ENCODE measurements at regions not wholly inside any gene's neighbourhood (a gene's known extent, or its start where the extent isn't known, plus 50 kb on each side); places are given as distances from the start of the nearest gene placed in this dataset.

GRCh38 chr4:23161787-23162186, 469.1 kb downstream of the GBA3 start:
- no peak for DNase-seq (ENCODE audit: low read depth)
- no peak for TF ChIP-seq CTCF (conservative IDR thresholded peaks at IDR 0.05; ENCODE audit: low read length)
- H3K4me3 ChIP-seq (ENCODE audit: low read length), result no peak overlapping the region

DNA sequence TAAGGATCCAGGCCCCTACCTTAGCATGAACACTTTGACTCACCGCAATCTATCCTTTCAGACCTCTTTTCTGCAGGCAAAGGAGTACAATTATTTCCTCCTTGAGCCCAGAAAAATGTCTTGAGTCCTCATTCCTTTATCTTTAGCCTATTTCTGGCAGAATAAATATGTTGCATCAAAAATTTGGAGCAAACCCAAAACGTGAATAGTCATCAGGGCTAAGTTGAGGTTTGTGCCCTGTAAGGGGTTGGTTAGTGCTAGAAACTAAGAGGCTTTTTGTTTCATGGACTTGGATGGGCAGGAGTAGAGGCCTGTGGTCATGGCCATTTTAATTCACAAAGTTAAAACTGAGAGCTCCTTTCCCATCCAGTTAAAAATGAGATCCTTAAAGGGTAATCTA, 460.3 kb downstream of the GBA3 start:
- DNase-seq (ENCODE audit: low read depth), result no peak
- H3K4me3 ChIP-seq (ENCODE audit: low read length), result no peak overlapping the region
- TF ChIP-seq CTCF (conservative IDR thresholded peaks at IDR 0.05; ENCODE audit: low read length), result no peak

DNA sequence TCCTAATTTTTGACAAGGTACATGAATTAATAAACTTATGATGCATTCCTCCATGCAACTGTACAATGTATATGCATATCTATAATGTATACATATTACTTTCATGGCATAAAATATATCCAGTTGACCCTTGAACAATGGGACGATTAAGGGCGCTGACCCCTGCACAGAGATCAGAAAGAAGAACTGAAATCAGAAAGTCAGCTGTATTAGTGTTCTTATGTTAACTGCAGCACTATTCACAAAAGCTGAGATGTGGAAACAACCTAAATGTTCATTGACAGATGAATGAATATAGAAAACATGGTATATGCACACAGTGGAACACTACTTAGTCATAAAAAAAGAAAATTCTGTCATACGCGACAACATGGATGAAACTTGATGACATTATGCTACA, 457.1 kb downstream of the GBA3 start:
- DNase-seq (ENCODE audit: low read depth), result no peak
- no peak overlapping the region for H3K4me3 ChIP-seq (ENCODE audit: low read length)
- TF ChIP-seq CTCF (conservative IDR thresholded peaks at IDR 0.05; ENCODE audit: low read length), result no peak

DNA sequence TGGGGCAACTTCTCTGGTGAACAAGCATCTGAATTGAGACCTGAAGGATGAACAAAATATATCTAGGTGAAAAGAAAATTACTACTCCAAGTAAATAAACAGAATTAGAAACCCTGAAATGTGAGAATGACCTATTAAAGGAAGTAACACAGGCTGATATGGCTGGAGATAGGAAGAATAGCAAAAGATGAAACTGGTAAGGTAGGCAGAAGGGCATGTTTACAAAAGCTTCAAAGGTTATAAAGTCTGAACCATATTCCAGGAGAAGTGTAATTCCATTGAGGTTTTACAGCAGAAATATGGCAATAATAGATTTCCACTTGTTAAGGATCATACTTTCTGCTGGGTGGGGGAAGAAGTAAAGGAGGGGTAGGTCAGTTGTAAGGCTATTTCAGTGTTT, 452.0 kb downstream of the GBA3 start:
- TF ChIP-seq CTCF (conservative IDR thresholded peaks at IDR 0.05; ENCODE audit: low read length), result no peak
- no peak overlapping the region for H3K4me3 ChIP-seq (ENCODE audit: low read length)
- DNase-seq (ENCODE audit: low read depth), result no peak

GRCh38 chr4:23135792-23136645, 443.3 kb downstream of the GBA3 start:
- H3K4me3 ChIP-seq (ENCODE audit: low read length), result no peak overlapping the region
- TF ChIP-seq CTCF (conservative IDR thresholded peaks at IDR 0.05; ENCODE audit: low read length), result peak; percentile 82
- DNase-seq (ENCODE audit: low read depth), result peak; percentile 30

DNA sequence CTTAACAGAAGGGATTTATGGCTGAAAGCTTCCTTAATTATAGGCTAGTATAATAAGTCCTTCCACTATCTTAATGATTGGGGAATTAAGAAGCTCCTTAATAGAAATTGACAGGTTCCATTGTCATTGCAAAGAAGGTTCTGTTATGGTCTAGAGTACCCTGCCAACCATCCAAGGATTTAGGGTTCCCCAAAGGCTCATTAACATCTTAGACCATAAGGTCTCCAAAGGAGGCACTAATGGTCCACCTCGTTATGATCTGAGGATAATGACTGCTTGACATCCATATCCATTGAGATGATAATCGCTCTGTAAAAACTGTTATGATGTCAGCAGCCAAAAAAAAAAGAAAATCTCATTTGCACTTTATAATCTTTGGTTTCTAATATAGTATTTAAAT, 441.6 kb downstream of the GBA3 start:
- no peak for TF ChIP-seq CTCF (conservative IDR thresholded peaks at IDR 0.05; ENCODE audit: low read length)
- DNase-seq (ENCODE audit: low read depth), result no peak

DNA sequence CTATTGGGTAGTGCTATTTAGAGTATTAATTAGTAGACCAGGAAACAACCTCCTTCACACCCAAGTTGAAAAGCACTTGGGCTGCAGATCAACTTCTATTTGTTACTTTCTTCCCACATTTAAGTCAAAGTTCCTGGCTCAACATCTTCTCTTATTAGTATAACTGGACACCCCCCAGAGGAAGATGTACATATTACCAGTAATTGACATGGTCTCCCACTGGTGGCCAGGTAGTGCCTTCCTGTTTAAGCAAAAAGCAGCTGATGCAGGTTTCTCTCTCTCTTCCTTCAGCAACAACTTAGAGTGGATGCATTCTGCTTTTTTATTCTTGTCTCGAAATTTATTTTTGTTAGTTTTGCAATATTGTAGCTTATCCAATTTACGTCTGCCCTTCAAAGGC, 438.1 kb downstream of the GBA3 start:
- no peak overlapping the region for H3K4me3 ChIP-seq (ENCODE audit: low read length)
- DNase-seq (ENCODE audit: low read depth), result no peak
- no peak for TF ChIP-seq CTCF (conservative IDR thresholded peaks at IDR 0.05; ENCODE audit: low read length)

More for the DNA sequence above, 441.6 kb downstream of the GBA3 start:
- no peak overlapping the region for H3K4me3 ChIP-seq (ENCODE audit: low read length)
